ENCODE measurements at regions not wholly inside any gene's neighbourhood (a gene's known extent, or its start where the extent isn't known, plus 50 kb on each side); places are given as distances from the start of the nearest gene placed in this dataset.

GRCh38 chr4:189800545-189801088 is 140.1 kb upstream of the FRG1 start:
- TF ChIP-seq ZBTB8A (tag by site-specific recombination; IDR thresholded peaks at IDR 0.05): no peak
- TF ChIP-seq, protein P1, sequence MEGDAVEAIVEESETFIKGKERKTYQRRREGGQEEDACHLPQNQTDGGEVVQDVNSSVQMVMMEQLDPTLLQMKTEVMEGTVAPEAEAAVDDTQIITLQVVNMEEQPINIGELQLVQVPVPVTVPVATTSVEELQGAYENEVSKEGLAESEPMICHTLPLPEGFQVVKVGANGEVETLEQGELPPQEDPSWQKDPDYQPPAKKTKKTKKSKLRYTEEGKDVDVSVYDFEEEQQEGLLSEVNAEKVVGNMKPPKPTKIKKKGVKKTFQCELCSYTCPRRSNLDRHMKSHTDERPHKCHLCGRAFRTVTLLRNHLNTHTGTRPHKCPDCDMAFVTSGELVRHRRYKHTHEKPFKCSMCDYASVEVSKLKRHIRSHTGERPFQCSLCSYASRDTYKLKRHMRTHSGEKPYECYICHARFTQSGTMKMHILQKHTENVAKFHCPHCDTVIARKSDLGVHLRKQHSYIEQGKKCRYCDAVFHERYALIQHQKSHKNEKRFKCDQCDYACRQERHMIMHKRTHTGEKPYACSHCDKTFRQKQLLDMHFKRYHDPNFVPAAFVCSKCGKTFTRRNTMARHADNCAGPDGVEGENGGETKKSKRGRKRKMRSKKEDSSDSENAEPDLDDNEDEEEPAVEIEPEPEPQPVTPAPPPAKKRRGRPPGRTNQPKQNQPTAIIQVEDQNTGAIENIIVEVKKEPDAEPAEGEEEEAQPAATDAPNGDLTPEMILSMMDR (tag by site-specific recombination; IDR thresholded peaks at IDR 0.05): no peak
